Liver (tissue), 3 donors: ENCODE measurements at regions not wholly inside any gene's neighbourhood (a gene's known extent, or its start where the extent isn't known, plus 50 kb on each side); places are given as distances from the start of the nearest gene placed in this dataset.

Experiments
- ATF3 ChIP-seq: IDR thresholded peaks from 2 replicates; pipeline ENCODE4 v1.6.1; 2016; ENCODE audit warnings: antibody characterized with exemption
- CTCF ChIP-seq: fragments of 150-350 bp; IDR thresholded peaks from 2 replicates; pipeline ENCODE4 v1.5.1; 2017; ENCODE audit warnings: improper control_type of control experiment, low read depth, low read length; ENCODE audit not compliant: missing input control
- HNF4A ChIP-seq, 2 donors: conservative IDR thresholded peaks; 2 replicates each; pipeline ENCODE4 v1.6.1; 2016; ENCODE audit warnings: antibody characterized with exemption in 2 of 2, mild to moderate bottlenecking in 2 of 2
- JUND ChIP-seq, 2 donors: IDR thresholded peaks; 2 replicates each; pipeline ENCODE4 v1.6.1; 2016; ENCODE audit warnings: antibody characterized with exemption in 2 of 2
- MAX ChIP-seq: IDR thresholded peaks from 2 replicates; pipeline ENCODE4 v1.6.1; 2016; ENCODE audit warnings: antibody characterized with exemption
- NR2F2 ChIP-seq: IDR thresholded peaks from 2 replicates; pipeline ENCODE4 v1.6.1; 2016; ENCODE audit warnings: antibody characterized with exemption
- RAD21 ChIP-seq, 2 donors: IDR thresholded peaks; 2 replicates each; pipeline ENCODE4 v1.6.1; 2016; ENCODE audit warnings: antibody characterized with exemption in 2 of 2, mild to moderate bottlenecking in 2 of 2
- REST ChIP-seq: IDR thresholded peaks from 2 replicates; pipeline ENCODE4 v1.6.1; 2016; ENCODE audit warnings: antibody characterized with exemption, mild to moderate bottlenecking
- SP1 ChIP-seq: IDR thresholded peaks from 2 replicates; pipeline ENCODE4 v1.6.1; 2018; ENCODE audit warnings: antibody characterized with exemption, mild to moderate bottlenecking
- TAF1 ChIP-seq: conservative IDR thresholded peaks from 2 replicates; pipeline ENCODE4 v1.6.1; 2016; ENCODE audit warnings: antibody characterized with exemption, mild to moderate bottlenecking
- YY1 ChIP-seq: IDR thresholded peaks from 2 replicates; pipeline ENCODE4 v1.6.1; 2016; ENCODE audit warnings: antibody characterized with exemption, mild to moderate bottlenecking
- donor health status: healthy.
- donor health status: healthy.

- TF ChIP-seq CTCF, result no peak
- no peak for TF ChIP-seq NR2F2
- TF ChIP-seq ATF3, result no peak
- no peak for TF ChIP-seq MAX
- no peak for TF ChIP-seq YY1
- no peak for TF ChIP-seq RAD21 (IDR thresholded peaks at IDR 0.05)
- TF ChIP-seq JUND (IDR thresholded peaks at IDR 0.05), result no peak
- no peak for TF ChIP-seq SP1
- TF ChIP-seq TAF1, result no peak
- TF ChIP-seq HNF4A (conservative IDR thresholded peaks at IDR 0.05), result no peak
- no peak for TF ChIP-seq REST
Measured at GRCh38 chr4:112714922-112715901, 78.3 kb downstream of the LARP7 start.
